GM12878 (cell line): ENCODE measurements at regions not wholly inside any gene's neighbourhood (a gene's known extent, or its start where the extent isn't known, plus 50 kb on each side); places are given as distances from the start of the nearest gene placed in this dataset.

Experiments used
- ATAC-seq: fragments of 200-7000 bp; cut with Tn5 transposase; 3 replicates; pipeline ENCODE4 v1.9.1; 2020; ENCODE audit warnings: mild to moderate bottlenecking, moderate library complexity
- BruUV-seq: library from RNA; stranded (reverse); fragments of 400-500 nt; replicated peaks from 2 replicates; lab custom pipeline; 2021; lab: Mats Ljungman, UMichigan
- CTCF ChIA-PET: fragments of 300-600 bp; sonication (Branson Sonifier 250); formaldehyde crosslinking; extraction: SDS; loops from one replicate; lab custom pipeline; 2021; ENCODE audit warnings: inconsistent platforms; lab: Yijun Ruan, JAX
- POLR2A ChIA-PET: fragments of 350-600 bp; formaldehyde crosslinking; extraction: SDS; loops from one replicate; lab custom pipeline; 2021; ENCODE audit warnings: inconsistent platforms; lab: Charles Lee
- RAD21 ChIA-PET: fragments of 300-600 bp; sonication (Branson Sonifier 250); formaldehyde crosslinking; loops from one replicate; lab custom pipeline; 2023; ENCODE audit warnings: antibody characterized with exemption; ENCODE audit not compliant: unreplicated experiment; lab: Charles Lee
- SMC1A ChIA-PET: fragments of 300-600 bp; sonication (Branson Sonifier 250); formaldehyde crosslinking; loops from one replicate; lab custom pipeline; 2023; ENCODE audit not compliant: unreplicated experiment, uncharacterized antibody; lab: Charles Lee
- DNase-seq: peaks from one replicate; pipeline ENCODE4 v3.0.0-alpha.2; 2011; ENCODE audit warnings: low read depth, low spot score
- FAIRE-seq: peaks from 3 replicates; lab custom pipeline; 2011; peaks lifted over from hg19 to GRCh38; lab: Jason Lieb, UNC
- H2AFZ ChIP-seq: 2 replicates; pipeline ENCODE4 v1.6.0; 2011; ENCODE audit warnings: low read depth, low read length, control low read depth; ENCODE audit not compliant: control insufficient read depth
- H3K27ac ChIP-seq: 2 replicates; pipeline ENCODE4 v1.5.1; 2011; ENCODE audit warnings: control low read depth; ENCODE audit not compliant: control insufficient read depth, insufficient read depth
- H3K27me3 ChIP-seq, 2 experiments: replicated peaks in 1 of 2; 2 replicates each; pipeline versions ENCODE4 v1.6.0 to v1.6.1; 2011; ENCODE audit warnings: low read length in 1 of 2; ENCODE audit not compliant: control insufficient read depth in 2 of 2, insufficient read depth in 2 of 2
- H3K36me3 ChIP-seq, 2 experiments: 2 replicates each; pipeline ENCODE4 v1.5.1; 2011; ENCODE audit warnings: low read length in 1 of 2; ENCODE audit not compliant: control insufficient read depth in 2 of 2, insufficient read depth in 2 of 2
- H3K4me1 ChIP-seq: 2 replicates; pipeline ENCODE4 v1.6.1; 2011; ENCODE audit warnings: mild to moderate bottlenecking, low read length, moderate library complexity, mixed read lengths; ENCODE audit not compliant: control insufficient read depth, insufficient read depth
- H3K4me2 ChIP-seq: 2 replicates; pipeline ENCODE4 v1.6.0; 2011; ENCODE audit warnings: control low read depth; ENCODE audit not compliant: control insufficient read depth, insufficient read depth
- H3K4me3 ChIP-seq: fragments of 200-600 bp; sonication (generic); 2 replicates; pipeline ENCODE4 v1.5.1; 2016
- H3K79me2 ChIP-seq: 2 replicates; pipeline ENCODE4 v1.6.0; 2011; ENCODE audit warnings: low read length; ENCODE audit not compliant: control insufficient read depth, insufficient read depth
- H3K9ac ChIP-seq: 2 replicates; pipeline ENCODE4 v1.8.0; 2011; ENCODE audit warnings: low read length, control low read depth, mixed read lengths; ENCODE audit not compliant: control insufficient read depth, insufficient read depth
- H3K9me3 ChIP-seq: replicated peaks from 3 replicates; pipeline ENCODE4 v1.5.1; 2011; ENCODE audit warnings: mild to moderate bottlenecking, low read length; ENCODE audit not compliant: control insufficient read depth, insufficient read depth
- H4K20me1 ChIP-seq: 2 replicates; pipeline ENCODE4 v1.6.0; 2011; ENCODE audit not compliant: control insufficient read depth, insufficient read depth
- ASH2L ChIP-seq: fragments of 300-600, 200-600 bp; sonication (generic); IDR thresholded peaks from 2 replicates; pipeline ENCODE4 v1.6.1; 2017; ENCODE audit warnings: low read depth, mild to moderate bottlenecking, borderline replicate concordance
- BACH1 ChIP-seq: fragments of 450-650 bp; IDR thresholded peaks from 2 replicates; pipeline ENCODE4 v1.6.1; 2017; ENCODE audit warnings: mild to moderate bottlenecking, borderline replicate concordance
- BMI1 ChIP-seq: fragments of 450-650 bp; IDR thresholded peaks from 2 replicates; pipeline ENCODE4 v1.6.1; 2016; ENCODE audit warnings: mild to moderate bottlenecking, moderate library complexity, borderline replicate concordance
- CBX3 ChIP-seq: fragments of 200-600 bp; sonication (generic); IDR thresholded peaks from 2 replicates; pipeline ENCODE4 v1.6.1; 2016; ENCODE audit warnings: low read depth, borderline replicate concordance
- CBX5 ChIP-seq: sonication (generic); IDR thresholded peaks from 2 replicates; pipeline ENCODE4 v1.6.1; 2016; ENCODE audit warnings: low read depth, moderate library complexity, mild to moderate bottlenecking, inconsistent platforms
- CEBPB ChIP-seq, 2 experiments: fragments of 150-350 bp in 1 of 2; IDR thresholded peaks; 2 replicates each; pipeline ENCODE4 v1.6.1; 2012 to 2014; ENCODE audit warnings: low read depth in 2 of 2, low read length in 2 of 2, borderline replicate concordance in 1 of 2, inconsistent platforms in 1 of 2
- FOS ChIP-seq: IDR thresholded peaks from 3 replicates; pipeline ENCODE4 v1.6.1; 2011; ENCODE audit warnings: borderline replicate concordance; ENCODE audit not compliant: insufficient read length; ENCODE audit errors: extremely low read depth
- MTA2 ChIP-seq: fragments of 450-650 bp; IDR thresholded peaks from 2 replicates; pipeline ENCODE4 v1.6.1; 2016; ENCODE audit warnings: low read depth, mild to moderate bottlenecking, moderate library complexity
- NR2C2 ChIP-seq: IDR thresholded peaks from 2 replicates; pipeline ENCODE4 v1.6.1; 2011; ENCODE audit warnings: borderline replicate concordance, low read depth; ENCODE audit not compliant: control insufficient read depth, insufficient read length
- SREBF2 ChIP-seq: IDR thresholded peaks from 2 replicates; pipeline ENCODE4 v1.6.1; 2012; ENCODE audit warnings: mild to moderate bottlenecking, low read length
- TARDBP ChIP-seq: IDR thresholded peaks from 2 replicates; pipeline ENCODE4 v1.6.1; 2016; ENCODE audit warnings: borderline replicate concordance
- WGBS: methylation state at CpG from one replicate; pipeline ENCODE4 v1.1.6; 2016; ENCODE audit warnings: low lambda C conversion rate; ENCODE audit not compliant: insufficient replicate concordance, insufficient coverage; ENCODE audit errors: missing lambda C conversion rate; 5-methylcytosine and 5-hydroxymethylcytosine counted together
- in situ Hi-C: fragments of 300-500 bp; cut with MboI; formaldehyde crosslinking; loops from 9 replicates; pipeline ENCODE4 v1.14.3; 2018; ENCODE audit warnings: mixed read lengths
- intact Hi-C: fragments of 100-400 bp; cut with micrococcal nuclease; formaldehyde crosslinking; loops from one replicate; pipeline ENCODE4 v1.14.2; 2022; ENCODE audit not compliant: unreplicated experiment
- TF ChIP-seq, protein P1 (sequence below): IDR thresholded peaks from 2 replicates; pipeline ENCODE4 v1.6.1; 2012; ENCODE audit warnings: low read depth, low read length, improper control_type of control experiment
- TF ChIP-seq, protein P2 (sequence below): fragments of 450-650 bp; IDR thresholded peaks from 2 replicates; pipeline ENCODE4 v1.6.1; 2016; ENCODE audit warnings: mild to moderate bottlenecking
- TF ChIP-seq, protein P3 (sequence below): fragments of 450-650 bp; IDR thresholded peaks from 2 replicates; pipeline ENCODE4 v1.6.1; 2018; ENCODE audit warnings: mild to moderate bottlenecking, low read depth, moderate library complexity; ENCODE audit not compliant: partially characterized antibody
- TF ChIP-seq, protein P4 (sequence below): fragments of 450-650 bp; IDR thresholded peaks from 2 replicates; pipeline ENCODE4 v1.6.1; 2018; ENCODE audit warnings: borderline replicate concordance, mild to moderate bottlenecking; ENCODE audit not compliant: partially characterized antibody

DNA sequence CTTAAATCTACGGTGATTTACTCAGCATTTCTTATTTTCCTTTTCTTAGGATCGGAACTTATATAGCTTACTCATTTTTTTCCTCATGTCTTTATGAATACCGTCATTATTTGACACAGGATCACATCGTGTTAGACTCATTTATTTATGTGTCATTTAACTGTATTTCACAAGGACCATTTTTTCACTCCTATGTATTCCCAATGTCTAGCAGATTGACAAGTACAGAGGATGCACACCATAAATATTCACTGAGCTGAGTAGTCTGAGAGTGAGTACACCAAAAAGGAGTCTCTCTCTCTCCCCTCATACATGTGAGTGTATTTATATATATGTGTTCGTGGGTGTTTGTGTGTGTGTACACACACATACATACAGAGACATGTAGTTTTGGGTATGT is 573.5 kb downstream of the RNF144A start:
- no peak overlapping the region for H3K4me3 ChIP-seq
- no peaks in the 10 kb centered on the region for H3K36me3 ChIP-seq
- WGBS = 42% methylated on average over 5 of the region's 5 CpGs
- ChIA-PET SMC1A (interaction anchor here (0.8 to 2.0 kb wide), 3 partner anchors 21 to 234 kb away, joined by 3 to 7 read pairs (median 4); no protein-coding TSS in a partner anchor), POLR2A (no interaction called here), CTCF (no interaction called here), RAD21 (no interaction called here)
- no peaks in the 10 kb centered on the region for H4K20me1 ChIP-seq
- H3K9ac ChIP-seq = no peak overlapping the region
- no peaks in the 10 kb centered on the region; a peak in 1 of 4 replicates for H3K27me3 ChIP-seq
- in situ Hi-C loops (no loop called here), intact Hi-C loops (no loop called here)
- peaks cover 1% of the 10 kb centered on the region; the same call in 2 of the 3 replicates for H3K9me3 ChIP-seq
- BruUV-seq = no TSS peak
- no peak for FAIRE-seq
- no peaks in the 10 kb centered on the region for H3K79me2 ChIP-seq
- H3K4me2 ChIP-seq = no peak overlapping the region
- H2AFZ ChIP-seq = no peak overlapping the region
- no peak overlapping the region for H3K27ac ChIP-seq
- no peak for ATAC-seq
- no peak for DNase-seq
- H3K4me1 ChIP-seq = no peaks in the 10 kb centered on the region
- TF ChIP-seq, protein P1, sequence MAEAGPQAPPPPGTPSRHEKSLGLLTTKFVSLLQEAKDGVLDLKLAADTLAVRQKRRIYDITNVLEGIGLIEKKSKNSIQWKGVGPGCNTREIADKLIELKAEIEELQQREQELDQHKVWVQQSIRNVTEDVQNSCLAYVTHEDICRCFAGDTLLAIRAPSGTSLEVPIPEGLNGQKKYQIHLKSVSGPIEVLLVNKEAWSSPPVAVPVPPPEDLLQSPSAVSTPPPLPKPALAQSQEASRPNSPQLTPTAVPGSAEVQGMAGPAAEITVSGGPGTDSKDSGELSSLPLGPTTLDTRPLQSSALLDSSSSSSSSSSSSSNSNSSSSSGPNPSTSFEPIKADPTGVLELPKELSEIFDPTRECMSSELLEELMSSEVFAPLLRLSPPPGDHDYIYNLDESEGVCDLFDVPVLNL = no peak
- no peak for TF ChIP-seq CBX3
- no peak for TF ChIP-seq CBX5
- no peak for TF ChIP-seq SREBF2
- TF ChIP-seq BMI1 = no peak
- TF ChIP-seq TARDBP = no peak
- TF ChIP-seq BACH1 = no peak
- TF ChIP-seq CEBPB (IDR thresholded peaks at IDR 0.05; ENCODE audit: borderline replicate concordance in 1 of 2, low read depth in 2 of 2, low read length in 2 of 2) = no peak
- TF ChIP-seq MTA2 = no peak
- no peak for TF ChIP-seq FOS
- TF ChIP-seq, protein P2, sequence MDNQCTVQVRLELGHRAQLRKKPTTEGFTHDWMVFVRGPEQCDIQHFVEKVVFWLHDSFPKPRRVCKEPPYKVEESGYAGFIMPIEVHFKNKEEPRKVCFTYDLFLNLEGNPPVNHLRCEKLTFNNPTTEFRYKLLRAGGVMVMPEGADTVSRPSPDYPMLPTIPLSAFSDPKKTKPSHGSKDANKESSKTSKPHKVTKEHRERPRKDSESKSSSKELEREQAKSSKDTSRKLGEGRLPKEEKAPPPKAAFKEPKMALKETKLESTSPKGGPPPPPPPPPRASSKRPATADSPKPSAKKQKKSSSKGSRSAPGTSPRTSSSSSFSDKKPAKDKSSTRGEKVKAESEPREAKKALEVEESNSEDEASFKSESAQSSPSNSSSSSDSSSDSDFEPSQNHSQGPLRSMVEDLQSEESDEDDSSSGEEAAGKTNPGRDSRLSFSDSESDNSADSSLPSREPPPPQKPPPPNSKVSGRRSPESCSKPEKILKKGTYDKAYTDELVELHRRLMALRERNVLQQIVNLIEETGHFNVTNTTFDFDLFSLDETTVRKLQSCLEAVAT = no peak
- no peak for TF ChIP-seq ASH2L
- no peak for TF ChIP-seq NR2C2
- TF ChIP-seq, protein P3, sequence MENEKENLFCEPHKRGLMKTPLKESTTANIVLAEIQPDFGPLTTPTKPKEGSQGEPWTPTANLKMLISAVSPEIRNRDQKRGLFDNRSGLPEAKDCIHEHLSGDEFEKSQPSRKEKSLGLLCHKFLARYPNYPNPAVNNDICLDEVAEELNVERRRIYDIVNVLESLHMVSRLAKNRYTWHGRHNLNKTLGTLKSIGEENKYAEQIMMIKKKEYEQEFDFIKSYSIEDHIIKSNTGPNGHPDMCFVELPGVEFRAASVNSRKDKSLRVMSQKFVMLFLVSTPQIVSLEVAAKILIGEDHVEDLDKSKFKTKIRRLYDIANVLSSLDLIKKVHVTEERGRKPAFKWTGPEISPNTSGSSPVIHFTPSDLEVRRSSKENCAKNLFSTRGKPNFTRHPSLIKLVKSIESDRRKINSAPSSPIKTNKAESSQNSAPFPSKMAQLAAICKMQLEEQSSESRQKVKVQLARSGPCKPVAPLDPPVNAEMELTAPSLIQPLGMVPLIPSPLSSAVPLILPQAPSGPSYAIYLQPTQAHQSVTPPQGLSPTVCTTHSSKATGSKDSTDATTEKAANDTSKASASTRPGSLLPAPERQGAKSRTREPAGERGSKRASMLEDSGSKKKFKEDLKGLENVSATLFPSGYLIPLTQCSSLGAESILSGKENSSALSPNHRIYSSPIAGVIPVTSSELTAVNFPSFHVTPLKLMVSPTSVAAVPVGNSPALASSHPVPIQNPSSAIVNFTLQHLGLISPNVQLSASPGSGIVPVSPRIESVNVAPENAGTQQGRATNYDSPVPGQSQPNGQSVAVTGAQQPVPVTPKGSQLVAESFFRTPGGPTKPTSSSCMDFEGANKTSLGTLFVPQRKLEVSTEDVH = no peak
- TF ChIP-seq, protein P4, sequence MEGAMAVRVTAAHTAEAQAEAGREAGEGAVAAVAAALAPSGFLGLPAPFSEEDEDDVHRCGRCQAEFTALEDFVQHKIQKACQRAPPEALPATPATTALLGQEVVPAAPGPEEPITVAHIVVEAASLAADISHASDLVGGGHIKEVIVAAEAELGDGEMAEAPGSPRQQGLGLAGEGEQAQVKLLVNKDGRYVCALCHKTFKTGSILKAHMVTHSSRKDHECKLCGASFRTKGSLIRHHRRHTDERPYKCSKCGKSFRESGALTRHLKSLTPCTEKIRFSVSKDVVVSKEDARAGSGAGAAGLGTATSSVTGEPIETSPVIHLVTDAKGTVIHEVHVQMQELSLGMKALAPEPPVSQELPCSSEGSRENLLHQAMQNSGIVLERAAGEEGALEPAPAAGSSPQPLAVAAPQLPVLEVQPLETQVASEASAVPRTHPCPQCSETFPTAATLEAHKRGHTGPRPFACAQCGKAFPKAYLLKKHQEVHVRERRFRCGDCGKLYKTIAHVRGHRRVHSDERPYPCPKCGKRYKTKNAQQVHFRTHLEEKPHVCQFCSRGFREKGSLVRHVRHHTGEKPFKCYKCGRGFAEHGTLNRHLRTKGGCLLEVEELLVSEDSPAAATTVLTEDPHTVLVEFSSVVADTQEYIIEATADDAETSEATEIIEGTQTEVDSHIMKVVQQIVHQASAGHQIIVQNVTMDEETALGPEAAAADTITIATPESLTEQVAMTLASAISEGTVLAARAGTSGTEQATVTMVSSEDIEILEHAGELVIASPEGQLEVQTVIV = no peak
